Mucosa of stomach (tissue), 1 donor: ENCODE measurements at regions not wholly inside any gene's neighbourhood (a gene's known extent, or its start where the extent isn't known, plus 50 kb on each side); places are given as distances from the start of the nearest gene placed in this dataset.
"Not testable (repeated sequence)": the region's sequence is repeated elsewhere in the genome, so short reads cannot be mapped to it uniquely, and the experiment has no call there.

Experiments
- H3K27me3 ChIP-seq: one replicate; pipeline ENCODE4 v1.7.0; 2013; ENCODE audit warnings: mild to moderate bottlenecking, low read length; ENCODE audit not compliant: control insufficient read depth, insufficient read depth
- H3K36me3 ChIP-seq: one replicate; pipeline ENCODE4 v1.7.0; 2013; ENCODE audit warnings: low read length; ENCODE audit not compliant: control insufficient read depth, insufficient read depth
- H3K4me1 ChIP-seq: one replicate; pipeline ENCODE4 v1.7.0; 2013; ENCODE audit warnings: mild to moderate bottlenecking, low read length; ENCODE audit not compliant: control insufficient read depth, insufficient read depth
- H3K4me3 ChIP-seq: one replicate; pipeline ENCODE4 v1.7.0; 2013; ENCODE audit warnings: low read length
- H3K9ac ChIP-seq: one replicate; pipeline ENCODE4 v1.7.0; 2013; ENCODE audit warnings: mild to moderate bottlenecking, low read length, moderate library complexity
- H3K9me3 ChIP-seq: one replicate; pipeline ENCODE4 v1.7.0; 2013; ENCODE audit warnings: mild to moderate bottlenecking, low read length, moderate library complexity; ENCODE audit not compliant: control insufficient read depth
- donor health status: Pancreatic carcinoma.

DNA sequence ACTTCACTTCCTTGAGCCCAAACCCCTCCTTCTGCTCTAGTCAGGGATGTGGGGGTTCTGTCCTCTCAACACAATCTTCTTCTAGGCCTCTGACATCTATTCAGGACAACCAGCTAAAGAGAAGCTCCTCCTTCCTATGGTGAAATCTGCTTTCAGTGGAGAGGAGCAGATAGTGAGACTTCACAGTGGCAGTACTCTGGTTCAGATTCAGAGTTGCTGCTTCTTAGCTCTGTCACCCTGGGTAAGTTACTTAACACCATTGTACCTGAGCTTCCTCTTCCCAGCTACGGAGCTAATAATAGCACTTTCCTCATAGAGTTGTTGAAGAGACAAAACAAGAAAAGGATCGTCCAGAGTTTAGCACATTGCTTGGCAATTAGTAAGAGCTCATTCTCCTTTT is 77.3 kb upstream of the LARP1 start:
- H3K4me3 ChIP-seq, result no peak overlapping the region
- no peaks in the 10 kb centered on the region for H3K36me3 ChIP-seq
- H3K4me1 ChIP-seq, result peaks cover 9% of the 10 kb centered on the region
- no peak overlapping the region for H3K9ac ChIP-seq
- no peaks in the 10 kb centered on the region for H3K27me3 ChIP-seq
- no peaks in the 10 kb centered on the region for H3K9me3 ChIP-seq

DNA sequence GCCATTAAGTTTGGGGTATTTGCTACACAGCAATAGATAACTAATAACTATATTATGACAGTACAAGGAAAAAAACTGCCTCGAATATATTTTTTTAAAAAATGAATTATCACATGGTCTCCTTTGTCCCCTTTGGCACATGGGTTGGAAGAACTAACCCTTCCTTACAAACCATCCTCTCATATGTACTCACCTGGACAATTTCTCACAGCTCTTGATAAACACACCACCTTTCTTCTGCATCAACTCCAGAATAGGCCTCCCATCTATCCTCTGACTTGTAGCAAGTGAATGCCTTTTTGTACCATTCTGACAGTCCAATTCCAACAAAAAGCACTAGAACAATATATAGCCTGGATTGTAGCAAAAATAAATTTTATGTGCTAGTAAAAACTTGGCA is 78.7 kb upstream of the LARP1 start:
- Histone ChIP-seq H3K9me3 (no peaks in the 10 kb centered on the region), H3K9ac (no peak overlapping the region), H3K4me3 (no peak overlapping the region), H3K36me3 (no peaks in the 10 kb centered on the region), H3K4me1 (peaks cover 1% of the 10 kb centered on the region), H3K27me3 (no peaks in the 10 kb centered on the region)

DNA sequence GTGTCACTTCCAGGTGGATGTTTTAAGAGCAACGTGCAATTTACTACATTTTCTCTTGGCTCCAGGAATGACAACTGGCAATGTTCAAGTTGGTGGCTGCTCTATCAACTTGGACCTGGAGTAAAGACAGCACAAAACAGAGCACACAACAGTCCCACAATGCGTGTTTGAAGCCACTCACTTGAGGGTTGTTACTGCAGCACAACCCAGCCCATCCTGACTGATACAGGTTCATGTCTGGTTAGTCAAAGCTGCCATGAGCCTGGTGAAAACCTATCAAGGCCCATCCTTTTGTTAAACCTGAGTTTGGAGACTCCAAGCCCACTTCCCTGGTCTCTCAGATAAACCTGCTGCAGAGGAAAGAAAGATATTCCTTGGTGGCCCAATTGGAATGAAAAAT is 81.1 kb upstream of the LARP1 start:
- no peaks in the 10 kb centered on the region for H3K9me3 ChIP-seq
- H3K9ac ChIP-seq, result no peak overlapping the region
- H3K4me3 ChIP-seq, result no peak overlapping the region
- no peaks in the 10 kb centered on the region for H3K4me1 ChIP-seq
- no peaks in the 10 kb centered on the region for H3K27me3 ChIP-seq
- H3K36me3 ChIP-seq, result no peaks in the 10 kb centered on the region

DNA sequence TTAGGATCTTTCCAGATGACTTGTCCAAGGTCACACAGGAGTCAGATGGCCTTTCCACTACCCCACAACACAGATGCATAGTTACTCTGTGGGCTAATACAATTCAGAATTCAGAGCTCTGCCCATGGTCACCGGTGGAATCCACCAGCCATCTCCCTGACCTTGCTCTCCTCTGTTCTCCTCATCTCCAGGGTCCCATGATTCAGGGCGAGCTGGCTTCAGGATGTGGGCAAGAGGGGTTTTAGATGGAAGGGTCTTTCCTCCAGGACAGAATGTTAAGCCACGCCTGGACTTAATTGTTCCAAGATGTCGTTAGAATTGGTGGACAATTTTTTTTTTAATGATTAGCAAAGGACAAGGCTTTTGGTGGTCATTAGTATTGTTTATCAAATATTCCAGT is 81.7 kb upstream of the LARP1 start:
- no peaks in the 10 kb centered on the region for H3K27me3 ChIP-seq
- no peaks in the 10 kb centered on the region for H3K9me3 ChIP-seq
- no peaks in the 10 kb centered on the region for H3K4me1 ChIP-seq
- no peak overlapping the region for H3K9ac ChIP-seq
- no peaks in the 10 kb centered on the region for H3K36me3 ChIP-seq
- no peak overlapping the region for H3K4me3 ChIP-seq

- not testable (repeated sequence) for H3K9ac ChIP-seq, H3K27me3 ChIP-seq, H3K36me3 ChIP-seq, H3K4me1 ChIP-seq, H3K4me3 ChIP-seq, H3K9me3 ChIP-seq
Measured at GRCh38 chr5:154669913-154670312, 85.3 kb upstream of the LARP1 start.

DNA sequence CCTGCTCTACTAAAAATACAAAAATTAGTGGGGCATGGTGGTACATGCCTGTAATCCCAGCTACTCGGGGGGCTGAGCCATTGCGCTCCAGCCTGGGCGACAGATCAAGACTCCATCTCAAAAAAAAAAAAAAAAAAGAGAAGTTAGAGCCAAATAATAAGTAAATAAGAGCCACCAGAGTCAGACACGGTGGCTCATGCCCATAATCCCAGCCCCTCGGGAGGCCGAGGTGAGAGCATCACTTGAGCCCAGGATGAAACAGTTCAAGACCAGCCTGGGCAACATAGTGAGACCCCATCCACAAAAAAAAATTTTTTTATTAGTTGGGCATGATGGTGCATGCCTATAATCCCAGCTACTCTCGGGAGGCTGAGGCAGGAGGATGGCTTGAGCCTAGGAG is 85.8 kb upstream of the LARP1 start:
- Histone ChIP-seq H3K9ac (no peak overlapping the region), H3K27me3 (no peaks in the 10 kb centered on the region), H3K9me3 (no peaks in the 10 kb centered on the region), H3K4me3 (no peak overlapping the region), H3K36me3 (no peaks in the 10 kb centered on the region), H3K4me1 (no peaks in the 10 kb centered on the region)

DNA sequence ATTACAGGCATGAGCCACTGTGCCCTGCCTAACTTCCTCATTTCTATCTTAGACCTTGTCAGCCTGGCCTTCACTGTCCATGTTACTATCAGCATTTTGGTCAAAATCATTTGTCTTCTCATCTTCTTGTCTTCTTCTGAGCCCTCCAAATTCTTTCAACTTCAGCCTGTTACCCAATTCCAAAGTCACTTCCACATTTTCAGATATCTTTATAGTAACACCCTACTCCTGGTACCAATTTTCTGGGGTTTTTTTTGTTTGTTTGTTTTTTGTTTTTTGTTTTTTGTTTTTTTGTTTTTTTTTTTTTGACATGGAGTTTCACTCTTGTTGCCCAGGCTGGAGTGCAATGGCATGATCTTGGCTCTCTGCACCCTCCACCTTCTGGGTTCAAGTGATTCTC is 90.3 kb upstream of the LARP1 start:
- Histone ChIP-seq H3K9ac (no peak overlapping the region), H3K9me3 (no peaks in the 10 kb centered on the region), H3K4me1 (no peaks in the 10 kb centered on the region), H3K36me3 (no peaks in the 10 kb centered on the region), H3K4me3 (no peak overlapping the region), H3K27me3 (no peaks in the 10 kb centered on the region)

- Histone ChIP-seq H3K4me3 (no peak overlapping the region), H3K27me3 (no peaks in the 10 kb centered on the region), H3K36me3 (no peaks in the 10 kb centered on the region), H3K9ac (no peak overlapping the region), H3K4me1 (no peaks in the 10 kb centered on the region), H3K9me3 (no peaks in the 10 kb centered on the region)
Measured at GRCh38 chr5:154663424-154663823, 91.8 kb upstream of the LARP1 start.

GRCh38 chr5:154654486-154655371 is 100.4 kb upstream of the LARP1 start:
- Histone ChIP-seq H3K36me3 (no peaks in the 10 kb centered on the region), H3K9me3 (no peaks in the 10 kb centered on the region), H3K27me3 (no peaks in the 10 kb centered on the region), H3K4me3 (no peak overlapping the region), H3K9ac (peak overlapping the region; percentile 14), H3K4me1 (peaks cover 17% of the 10 kb centered on the region)

GRCh38 chr5:154653764-154654485 is 101.3 kb upstream of the LARP1 start:
- Histone ChIP-seq H3K27me3 (no peaks in the 10 kb centered on the region), H3K36me3 (no peaks in the 10 kb centered on the region), H3K9me3 (no peaks in the 10 kb centered on the region), H3K4me1 (peaks cover 25% of the 10 kb centered on the region), H3K9ac (peak overlapping the region; percentile 14), H3K4me3 (no peak overlapping the region)

GRCh38 chr5:154653418-154653763 is 101.8 kb upstream of the LARP1 start:
- H3K36me3 ChIP-seq, result no peaks in the 10 kb centered on the region
- H3K9me3 ChIP-seq, result no peaks in the 10 kb centered on the region
- H3K27me3 ChIP-seq, result no peaks in the 10 kb centered on the region
- peak overlapping the region; percentile 14 for H3K9ac ChIP-seq
- peaks cover 28% of the 10 kb centered on the region for H3K4me1 ChIP-seq
- no peak overlapping the region for H3K4me3 ChIP-seq

DNA sequence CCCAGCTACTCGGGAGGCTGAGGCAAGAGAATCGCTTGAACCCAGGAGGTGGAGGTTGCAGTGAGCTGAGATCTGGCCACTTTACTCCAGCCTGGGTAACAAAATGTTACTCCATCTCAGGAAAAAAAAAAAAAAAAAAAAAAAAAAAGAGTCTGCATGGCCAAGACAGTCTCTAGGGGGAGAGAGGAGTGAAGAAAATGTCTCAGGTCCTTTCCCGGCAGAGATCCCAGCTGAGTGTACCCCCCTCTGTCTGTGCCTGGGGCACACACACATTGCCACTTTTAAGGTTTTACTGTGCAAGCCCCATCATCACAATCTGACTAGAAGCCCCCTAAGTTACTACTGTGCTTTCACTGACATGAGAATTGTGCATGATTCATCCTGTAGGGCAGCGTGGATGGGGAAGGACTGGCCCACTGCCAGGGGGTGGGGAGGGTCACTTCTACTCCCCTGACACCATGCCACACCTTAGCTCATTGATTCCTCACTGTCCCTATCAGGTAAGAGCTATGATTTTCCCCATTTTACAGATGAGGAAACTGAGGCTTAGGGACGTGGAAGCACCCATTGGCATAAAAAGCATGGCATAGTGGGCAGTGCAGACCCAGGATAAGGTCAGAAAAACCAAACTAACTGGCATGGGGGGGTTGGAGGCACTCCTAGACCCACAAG is 102.3 kb upstream of the LARP1 start:
- Histone ChIP-seq H3K27me3 (no peaks in the 10 kb centered on the region), H3K9ac (peak overlapping the region; percentile 14), H3K4me3 (no peak overlapping the region), H3K36me3 (no peaks in the 10 kb centered on the region), H3K4me1 (peaks cover 33% of the 10 kb centered on the region), H3K9me3 (no peaks in the 10 kb centered on the region)
